Fibroblast of lung (primary cell): ENCODE measurements at regions not wholly inside any gene's neighbourhood (a gene's known extent, or its start where the extent isn't known, plus 50 kb on each side); places are given as distances from the start of the nearest gene placed in this dataset.

ENCODE experiments used
- DNase-seq, 2 donors: peaks; one replicate each; pipeline versions ENCODE4 v3.0.0 to v3.0.0-alpha.2; 2010; ENCODE audit warnings: low read depth in 2 of 2
- H2AFZ ChIP-seq: 2 replicates; pipeline ENCODE4 v1.5.1; 2012; ENCODE audit warnings: low read length, control low read depth, inconsistent platforms
- H3K27ac ChIP-seq: 2 replicates; pipeline ENCODE4 v1.5.1; 2011; ENCODE audit warnings: low read length, control low read depth; ENCODE audit not compliant: insufficient read depth
- H3K27me3 ChIP-seq: 2 replicates; pipeline ENCODE4 v1.5.1; 2011; ENCODE audit warnings: mild to moderate bottlenecking, low read length; ENCODE audit not compliant: control insufficient read depth, insufficient read depth
- H3K36me3 ChIP-seq: 2 replicates; pipeline ENCODE4 v1.5.1; 2011; ENCODE audit warnings: low read length; ENCODE audit not compliant: control insufficient read depth, insufficient read depth
- H3K4me1 ChIP-seq: 2 replicates; pipeline ENCODE4 v1.5.1; 2011; ENCODE audit warnings: low read length; ENCODE audit not compliant: control insufficient read depth, insufficient read depth; ENCODE audit errors: extremely low read depth
- H3K4me2 ChIP-seq: 2 replicates; pipeline ENCODE4 v1.5.1; 2011; ENCODE audit warnings: low read length, control low read depth; ENCODE audit not compliant: insufficient read depth; ENCODE audit errors: extremely low read depth
- H3K4me3 ChIP-seq, 4 experiments: fragments of 200-600 bp in 1 of 4; sonication (generic) in 1 of 4; replicated peaks in 1 of 4; 2 replicates each; pipeline ENCODE4 v1.5.1; 2011 to 2016; ENCODE audit warnings: low read length in 4 of 4, low read depth in 3 of 4, mild to moderate bottlenecking in 3 of 4, control low read depth in 2 of 4, inconsistent platforms in 1 of 4, mixed read lengths in 1 of 4; ENCODE audit not compliant: insufficient read depth in 1 of 4; ENCODE audit errors: control extremely low read depth in 1 of 4
- H3K79me2 ChIP-seq: 2 replicates; pipeline ENCODE4 v1.5.1; 2012; ENCODE audit warnings: mild to moderate bottlenecking, low read length, inconsistent platforms; ENCODE audit not compliant: control insufficient read depth, insufficient read depth
- H3K9ac ChIP-seq: 2 replicates; pipeline ENCODE4 v1.5.1; 2011; ENCODE audit warnings: mild to moderate bottlenecking, low read length, control low read depth; ENCODE audit not compliant: insufficient read depth
- H3K9me3 ChIP-seq: 2 replicates; pipeline ENCODE4 v1.5.1; 2012; ENCODE audit warnings: low read depth, low read length; ENCODE audit not compliant: control insufficient read depth, insufficient read depth
- H4K20me1 ChIP-seq: 2 replicates; pipeline ENCODE4 v1.5.1; 2011; ENCODE audit warnings: low read length; ENCODE audit not compliant: control insufficient read depth, insufficient read depth; ENCODE audit errors: extremely low read depth
- CTCF ChIP-seq, 2 donors: IDR thresholded peaks in 1 of 2; conservative IDR thresholded peaks in 1 of 2; 1 replicate in 1 of 2; 2 replicates in 1 of 2; pipeline ENCODE4 v1.5.1; 2011 to 2012; ENCODE audit warnings: low read length in 2 of 2, control low read depth in 1 of 2, inconsistent platforms in 1 of 2, low read depth in 1 of 2, mild to moderate bottlenecking in 1 of 2
- EZH2 ChIP-seq: IDR thresholded peaks from 2 replicates; pipeline ENCODE4 v1.5.1; 2012; ENCODE audit warnings: low read length, control low read depth, mild to moderate bottlenecking; ENCODE audit errors: missing control alignments

GRCh38 chr16:54525104-54525503 is 238.5 kb upstream of the IRX3 start:
- H3K4me2 ChIP-seq = no peak overlapping the region

GRCh38 chr16:54522584-54522983 is 236.0 kb upstream of the IRX3 start:
- Histone ChIP-seq H3K9ac (no peak overlapping the region), H4K20me1 (no peaks in the 10 kb centered on the region), H3K36me3 (no peaks in the 10 kb centered on the region), H3K79me2 (no peaks in the 10 kb centered on the region), H3K27ac (no peak overlapping the region), H3K9me3 (no peaks in the 10 kb centered on the region), H3K4me2 (no peak overlapping the region), H3K4me3 (no peak overlapping the region), H3K27me3 (no peaks in the 10 kb centered on the region), H2AFZ (no peak overlapping the region), H3K4me1 (no peaks in the 10 kb centered on the region)
- no peak for DNase-seq
- TF ChIP-seq EZH2 (no peak), CTCF (conservative IDR thresholded peaks at IDR 0.05 in 1 of 2, IDR thresholded peaks at IDR 0.05 in 1 of 2; ENCODE audit: low read depth in 1 of 2, low read length in 2 of 2) (no peak)

More at GRCh38 chr16:54525104-54525503, 238.5 kb upstream of the IRX3 start:
- no peaks in the 10 kb centered on the region for H3K79me2 ChIP-seq
- H3K4me1 ChIP-seq = no peaks in the 10 kb centered on the region
- H3K27ac ChIP-seq = no peak overlapping the region
- no peaks in the 10 kb centered on the region for H3K27me3 ChIP-seq
- H2AFZ ChIP-seq = no peak overlapping the region
- no peaks in the 10 kb centered on the region for H4K20me1 ChIP-seq
- no peaks in the 10 kb centered on the region for H3K9me3 ChIP-seq
- H3K36me3 ChIP-seq = no peaks in the 10 kb centered on the region
- no peak overlapping the region for H3K4me3 ChIP-seq
- DNase-seq = no peak
- no peak overlapping the region for H3K9ac ChIP-seq
- no peak for TF ChIP-seq CTCF (conservative IDR thresholded peaks at IDR 0.05 in 1 of 2, IDR thresholded peaks at IDR 0.05 in 1 of 2; ENCODE audit: low read depth in 1 of 2, low read length in 2 of 2)

DNA sequence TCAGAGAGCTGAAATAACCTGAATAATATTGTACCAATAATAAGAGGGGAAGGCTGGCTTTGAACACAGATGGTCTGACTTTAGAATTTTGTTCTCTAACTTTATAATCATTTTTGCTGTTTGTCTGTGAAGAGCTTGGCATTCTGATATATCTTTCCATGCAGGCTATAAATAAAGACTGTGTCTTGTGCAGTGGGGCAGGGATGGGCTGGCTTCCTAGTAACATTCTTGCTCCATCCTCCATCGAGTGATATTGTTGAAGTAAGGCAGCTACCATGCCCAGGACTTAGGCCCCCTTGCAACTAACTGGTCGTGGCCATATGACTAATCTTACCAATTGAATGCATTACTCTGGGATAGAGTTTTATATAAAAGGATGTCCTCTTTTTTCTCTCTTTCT is 234.7 kb upstream of the IRX3 start:
- Histone ChIP-seq H3K4me2 (no peak overlapping the region), H2AFZ (no peak overlapping the region), H3K36me3 (no peaks in the 10 kb centered on the region), H4K20me1 (no peaks in the 10 kb centered on the region), H3K4me1 (no peaks in the 10 kb centered on the region), H3K79me2 (no peaks in the 10 kb centered on the region), H3K27ac (no peak overlapping the region), H3K4me3 (no peak overlapping the region), H3K9me3 (no peaks in the 10 kb centered on the region), H3K27me3 (no peaks in the 10 kb centered on the region), H3K9ac (no peak overlapping the region)
- TF ChIP-seq CTCF (conservative IDR thresholded peaks at IDR 0.05 in 1 of 2, IDR thresholded peaks at IDR 0.05 in 1 of 2; ENCODE audit: low read depth in 1 of 2, low read length in 2 of 2) (no peak), EZH2 (no peak)
- DNase-seq = no peak
